Peyer's patch (tissue), 4 donors: ENCODE measurements at regions not wholly inside any gene's neighbourhood (a gene's known extent, or its start where the extent isn't known, plus 50 kb on each side); places are given as distances from the start of the nearest gene placed in this dataset.
"Not testable (repeated sequence)": the region's sequence is repeated elsewhere in the genome, so short reads cannot be mapped to it uniquely, and the experiment has no call there.

Experiments
- DNase-seq, 3 donors: peaks; one replicate each; pipeline ENCODE4 v3.0.0-alpha.2; 2017 to 2019
- H3K27ac ChIP-seq, 4 donors: fragments of 200-600 bp; sonication (generic); one replicate each; pipeline ENCODE4 v1.5.1; 2016 to 2019
- H3K27me3 ChIP-seq, 2 donors: fragments of 200-600 bp; sonication (generic); one replicate each; pipeline ENCODE4 v1.5.1; 2019
- H3K36me3 ChIP-seq, 3 donors: fragments of 200-600 bp; sonication (generic); one replicate each; pipeline ENCODE4 v1.5.1; 2016 to 2019
- H3K4me1 ChIP-seq, 4 donors: fragments of 200-600 bp; sonication (generic); one replicate each; pipeline ENCODE4 v1.5.1; 2016 to 2019
- H3K4me3 ChIP-seq, 4 donors: fragments of 200-600 bp; sonication (generic); 1 replicate in 3 of 4; 2 replicates in 1 of 4; pipeline ENCODE4 v1.5.1; 2016 to 2019; ENCODE audit warnings: mild to moderate bottlenecking in 1 of 4
- H3K9me3 ChIP-seq, 4 donors: fragments of 200-600 bp; sonication (generic); one replicate each; pipeline ENCODE4 v1.5.1; 2016 to 2019; ENCODE audit warnings: mild to moderate bottlenecking in 1 of 4
- CTCF ChIP-seq, 6 experiments: fragments of 450-650 bp in 4 of 6; fragments of 200-600 bp in 2 of 6; sonication (generic) in 1 of 6; IDR thresholded peaks; one replicate each; pipeline ENCODE4 v1.5.1; 2017 to 2019; ENCODE audit warnings: antibody characterized with exemption in 6 of 6, mild to moderate bottlenecking in 3 of 6, moderate library complexity in 1 of 6
- POLR2A ChIP-seq, 2 donors: fragments of 450-650 bp; IDR thresholded peaks; one replicate each; pipeline ENCODE4 v1.5.1; 2017; ENCODE audit warnings: antibody characterized with exemption in 2 of 2, mild to moderate bottlenecking in 2 of 2, moderate library complexity in 2 of 2

GRCh38 chr21:17118638-17119384 is 394.0 kb upstream of the CXADR start:
- TF ChIP-seq POLR2A (IDR thresholded peaks at IDR 0.05) (no peak), CTCF (IDR thresholded peaks at IDR 0.05) (no peak)
- no peaks in the 10 kb centered on the region for H3K27me3 ChIP-seq
- DNase-seq, result no peak
- no peaks in the 10 kb centered on the region for H3K36me3 ChIP-seq
- no peak overlapping the region for H3K4me3 ChIP-seq
- H3K27ac ChIP-seq, result no peak overlapping the region
- no peaks in the 10 kb centered on the region for H3K9me3 ChIP-seq
- no peaks in the 10 kb centered on the region for H3K4me1 ChIP-seq

GRCh38 chr21:17119466-17120297 is 393.2 kb upstream of the CXADR start:
- Histone ChIP-seq H3K36me3 (no peaks in the 10 kb centered on the region), H3K27me3 (no peaks in the 10 kb centered on the region), H3K4me3 (no peak overlapping the region), H3K4me1 (no peaks in the 10 kb centered on the region), H3K27ac (no peak overlapping the region), H3K9me3 (no peaks in the 10 kb centered on the region)
- DNase-seq, result no peak
- TF ChIP-seq POLR2A (IDR thresholded peaks at IDR 0.05), result no peak
- no peak for TF ChIP-seq CTCF (IDR thresholded peaks at IDR 0.05)

- H3K27me3 ChIP-seq, H3K9me3 ChIP-seq, H3K27ac ChIP-seq, H3K36me3 ChIP-seq, DNase-seq, H3K4me1 ChIP-seq, H3K4me3 ChIP-seq: not testable (repeated sequence)
Observed at GRCh38 chr21:17127395-17127794, 385.4 kb upstream of the CXADR start.

GRCh38 chr21:17128132-17128531 is 384.7 kb upstream of the CXADR start:
- Histone ChIP-seq H3K36me3 (no peaks in the 10 kb centered on the region), H3K9me3 (no peaks in the 10 kb centered on the region), H3K4me3 (no peak overlapping the region), H3K27me3 (no peaks in the 10 kb centered on the region), H3K4me1 (no peaks in the 10 kb centered on the region), H3K27ac (no peak overlapping the region)
- TF ChIP-seq POLR2A (IDR thresholded peaks at IDR 0.05), result no peak
- TF ChIP-seq CTCF (IDR thresholded peaks at IDR 0.05), result no peak
- DNase-seq, result no peak

- H3K27me3 ChIP-seq, H3K36me3 ChIP-seq, DNase-seq, H3K9me3 ChIP-seq, H3K4me1 ChIP-seq, H3K27ac ChIP-seq: not testable (repeated sequence)
- H3K4me3 ChIP-seq, result peak overlapping the region in 2 of 4 donors; percentile 38 to 46
Observed at GRCh38 chr21:17139159-17139558, 373.7 kb upstream of the CXADR start.

GRCh38 chr21:17139696-17140095 is 373.1 kb upstream of the CXADR start:
- H3K4me1 ChIP-seq, result no peaks in the 10 kb centered on the region
- no peaks in the 10 kb centered on the region for H3K27me3 ChIP-seq
- no peaks in the 10 kb centered on the region for H3K9me3 ChIP-seq
- no peak overlapping the region for H3K27ac ChIP-seq
- peak overlapping the region in 2 of 4 donors; percentile 38 to 46 for H3K4me3 ChIP-seq
- TF ChIP-seq CTCF (IDR thresholded peaks at IDR 0.05) (no peak), POLR2A (IDR thresholded peaks at IDR 0.05) (no peak)
- no peak for DNase-seq
- no peaks in the 10 kb centered on the region for H3K36me3 ChIP-seq
